Stimulated activated CD8-positive, alpha-beta memory T cell treated with anti-CD3 and anti-CD28 coated beads, Interleukin-7, amount 100 ng/mL, for 48 hours (primary cell): ENCODE measurements at regions not wholly inside any gene's neighbourhood (a gene's known extent, or its start where the extent isn't known, plus 50 kb on each side); places are given as distances from the start of the nearest gene placed in this dataset.
"Not testable (repeated sequence)": the region's sequence is repeated elsewhere in the genome, so short reads cannot be mapped to it uniquely, and the experiment has no call there.

Experiments used
- DNase-seq, 2 donors: peaks; one replicate each; pipeline ENCODE4 v3.0.0-alpha.2; 2020; ENCODE audit warnings: low read depth in 1 of 2; ENCODE audit errors: extremely low read depth in 1 of 2

GRCh38 chr16:22436823-22437652 is 62.6 kb upstream of the CDR2 start:
- DNase-seq = peak; percentile 61 to 62

GRCh38 chr16:22436326-22436822 is 62.0 kb upstream of the CDR2 start:
- DNase-seq = not testable (repeated sequence)

- not testable (repeated sequence) for DNase-seq
Measured at GRCh38 chr16:22431314-22431713, 56.9 kb upstream of the CDR2 start.

- no peak for DNase-seq
Measured at GRCh38 chr16:22428654-22429053, 54.2 kb upstream of the CDR2 start.

- no peak for DNase-seq
Measured at GRCh38 chr16:22427556-22427955, 53.1 kb upstream of the CDR2 start.

GRCh38 chr16:22425847-22426246 is 51.4 kb upstream of the CDR2 start:
- no peak for DNase-seq

- DNase-seq = no peak
Measured at GRCh38 chr16:22425036-22425801, 50.8 kb upstream of the CDR2 start.

- DNase-seq = no peak
Measured at GRCh38 chr16:22424161-22424937, 49.9 kb upstream of the CDR2 start.
